Left lung (tissue), 4 donors: ENCODE measurements at regions not wholly inside any gene's neighbourhood (a gene's known extent, or its start where the extent isn't known, plus 50 kb on each side); places are given as distances from the start of the nearest gene placed in this dataset.
A peak's percentile ranks its signal among the peaks of the same experiment; 100 is the strongest.

Experiments used
- ATAC-seq: fragments of 200-7000 bp; cut with Tn5 transposase; one replicate; pipeline ENCODE4 v1.9.1; 2020; ENCODE audit warnings: moderate library complexity
- DNase-seq, 4 donors: peaks; one replicate each; pipeline ENCODE4 v3.0.0-alpha.2; 2013 to 2020
- H3K27ac ChIP-seq, 2 donors: fragments of 200-600 bp; sonication (generic) in 1 of 2; one replicate each; pipeline versions ENCODE4 v1.5.0 to v1.8.0; 2020 to 2021
- H3K27me3 ChIP-seq, 2 donors: fragments of 200-600 bp; sonication (generic) in 1 of 2; one replicate each; pipeline versions ENCODE4 v1.5.0 to v1.8.0; 2020 to 2021
- H3K36me3 ChIP-seq, 2 donors: fragments of 200-600 bp; sonication (generic) in 1 of 2; one replicate each; pipeline versions ENCODE4 v1.5.0 to v1.8.0; 2020 to 2021
- H3K4me1 ChIP-seq, 2 donors: fragments of 200-600 bp; one replicate each; pipeline ENCODE4 v1.8.0; 2021
- H3K4me3 ChIP-seq, 2 donors: fragments of 200-600 bp; sonication (generic) in 1 of 2; one replicate each; pipeline versions ENCODE4 v1.5.0 to v1.8.0; 2020 to 2021; ENCODE audit warnings: mild to moderate bottlenecking in 1 of 2
- H3K9me3 ChIP-seq, 2 donors: fragments of 200-600 bp; sonication (generic) in 1 of 2; one replicate each; pipeline versions ENCODE4 v1.5.0 to v1.8.0; 2020 to 2021
- intact Hi-C, 2 donors: fragments of 100-400 bp; cut with DNase I; formaldehyde crosslinking; loops; one replicate each; pipeline versions ENCODE4 v1.11.2 to v1.14.2; 2022
- TF ChIP-seq, protein P1 (sequence below), 2 donors: fragments of 200-600 bp; sonication (generic) in 1 of 2; IDR thresholded peaks; one replicate each; pipeline versions ENCODE4 v1.5.0 to v1.8.0; 2021; ENCODE audit warnings: antibody characterized with exemption in 2 of 2
- donor health status: DM: no; HTN: yes; CAD: no.
- donor health status: DM: no; HTN: no; CAD: no.

DNA sequence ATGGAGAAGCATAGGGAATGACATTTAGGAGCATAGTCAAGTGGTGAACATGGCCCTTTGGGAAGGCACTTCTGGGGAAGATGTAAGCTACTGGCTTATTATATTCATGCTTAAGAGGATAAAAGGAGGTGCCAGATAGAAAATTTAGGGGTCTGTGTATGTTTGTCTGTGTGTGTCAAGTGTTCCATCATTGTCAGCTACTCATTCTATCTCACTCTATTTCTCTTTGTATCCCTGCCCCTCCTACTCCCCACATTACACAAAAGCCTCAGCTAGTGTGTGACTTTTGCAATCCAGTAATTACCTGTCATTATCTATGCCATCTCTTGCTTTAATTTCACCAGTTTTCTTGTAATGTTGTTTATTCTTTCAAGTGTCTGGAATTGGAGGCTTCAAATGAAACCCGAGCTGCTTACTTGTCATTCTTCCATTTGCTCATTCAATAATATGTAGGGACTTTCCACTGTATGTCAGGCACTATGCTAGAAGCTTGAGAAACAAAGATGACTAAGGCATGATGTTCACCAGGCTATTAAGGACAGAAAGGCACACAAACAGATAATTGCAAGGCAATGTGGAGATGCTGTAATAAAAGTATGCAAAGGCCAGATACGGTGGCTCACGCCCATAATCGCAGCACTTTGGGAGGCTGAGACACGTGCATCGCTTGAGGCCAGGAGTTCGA, 229.8 kb upstream of the TEX13C start:
- TF ChIP-seq, protein P1, sequence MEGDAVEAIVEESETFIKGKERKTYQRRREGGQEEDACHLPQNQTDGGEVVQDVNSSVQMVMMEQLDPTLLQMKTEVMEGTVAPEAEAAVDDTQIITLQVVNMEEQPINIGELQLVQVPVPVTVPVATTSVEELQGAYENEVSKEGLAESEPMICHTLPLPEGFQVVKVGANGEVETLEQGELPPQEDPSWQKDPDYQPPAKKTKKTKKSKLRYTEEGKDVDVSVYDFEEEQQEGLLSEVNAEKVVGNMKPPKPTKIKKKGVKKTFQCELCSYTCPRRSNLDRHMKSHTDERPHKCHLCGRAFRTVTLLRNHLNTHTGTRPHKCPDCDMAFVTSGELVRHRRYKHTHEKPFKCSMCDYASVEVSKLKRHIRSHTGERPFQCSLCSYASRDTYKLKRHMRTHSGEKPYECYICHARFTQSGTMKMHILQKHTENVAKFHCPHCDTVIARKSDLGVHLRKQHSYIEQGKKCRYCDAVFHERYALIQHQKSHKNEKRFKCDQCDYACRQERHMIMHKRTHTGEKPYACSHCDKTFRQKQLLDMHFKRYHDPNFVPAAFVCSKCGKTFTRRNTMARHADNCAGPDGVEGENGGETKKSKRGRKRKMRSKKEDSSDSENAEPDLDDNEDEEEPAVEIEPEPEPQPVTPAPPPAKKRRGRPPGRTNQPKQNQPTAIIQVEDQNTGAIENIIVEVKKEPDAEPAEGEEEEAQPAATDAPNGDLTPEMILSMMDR (IDR thresholded peaks at IDR 0.05) = no peak
- Histone ChIP-seq H3K36me3 (no peaks in the 10 kb centered on the region), H3K27ac (no peak overlapping the region), H3K4me1 (no peaks in the 10 kb centered on the region), H3K9me3 (no peaks in the 10 kb centered on the region), H3K27me3 (peaks cover 0 to 3% of the 10 kb centered on the region in 2 donors), H3K4me3 (no peak overlapping the region)
- ATAC-seq = no peak
- no peak for DNase-seq
- intact Hi-C loops = no loop called here

DNA sequence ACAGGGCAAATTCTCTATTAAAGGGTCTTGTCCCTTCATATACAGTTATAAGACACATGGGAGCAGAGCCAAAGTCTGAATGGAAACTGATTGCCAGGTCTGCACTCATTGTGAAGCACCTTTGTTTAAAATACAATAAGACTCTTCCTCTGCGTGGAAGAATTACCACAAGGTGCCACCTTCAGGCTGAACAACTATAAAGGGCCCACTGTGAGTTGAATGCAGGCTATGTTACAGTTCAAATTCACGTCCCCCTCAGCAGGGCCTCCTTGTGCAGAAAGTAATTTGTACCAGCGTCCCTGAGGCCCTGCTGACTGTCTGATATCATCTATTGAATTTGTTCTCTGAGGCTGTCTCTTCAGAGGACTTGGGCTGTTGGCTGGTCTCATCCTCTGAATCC, 225.8 kb upstream of the TEX13C start:
- ATAC-seq = no peak
- Histone ChIP-seq H3K9me3 (no peaks in the 10 kb centered on the region), H3K4me1 (no peaks in the 10 kb centered on the region), H3K36me3 (no peaks in the 10 kb centered on the region), H3K27ac (no peak overlapping the region), H3K4me3 (no peak overlapping the region), H3K27me3 (no peaks in the 10 kb centered on the region)
- intact Hi-C loops = no loop called here
- TF ChIP-seq, protein P1 (IDR thresholded peaks at IDR 0.05) = no peak
- DNase-seq = no peak

GRCh38 chrX:125094901-125095300, 224.8 kb upstream of the TEX13C start:
- Histone ChIP-seq H3K4me3 (no peak overlapping the region), H3K36me3 (no peaks in the 10 kb centered on the region), H3K9me3 (no peaks in the 10 kb centered on the region), H3K4me1 (no peaks in the 10 kb centered on the region), H3K27ac (no peak overlapping the region), H3K27me3 (no peaks in the 10 kb centered on the region)
- intact Hi-C loops = no loop called here
- TF ChIP-seq, protein P1 (IDR thresholded peaks at IDR 0.05) = no peak
- no peak for DNase-seq
- ATAC-seq = no peak

DNA sequence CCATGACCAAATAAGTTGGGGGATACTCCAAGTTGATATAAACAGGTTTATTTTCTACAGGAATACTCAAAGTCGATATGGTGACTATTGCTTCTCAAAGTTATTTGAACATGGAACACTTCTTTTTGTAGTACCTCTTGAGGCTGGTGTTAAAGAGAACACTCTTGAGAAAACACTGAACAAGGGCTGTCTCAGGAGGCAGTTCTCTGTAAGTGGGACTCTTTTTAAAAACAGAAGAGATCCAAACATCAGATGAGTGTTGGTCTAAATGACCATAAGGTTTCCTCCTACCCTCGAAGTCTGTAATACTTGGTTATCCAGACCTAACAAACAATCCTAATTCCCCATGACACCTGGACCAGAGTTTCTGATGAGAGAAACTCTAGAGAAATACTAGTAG, 223.2 kb upstream of the TEX13C start:
- Histone ChIP-seq H3K4me3 (no peak overlapping the region), H3K4me1 (no peaks in the 10 kb centered on the region), H3K27ac (no peak overlapping the region), H3K9me3 (no peaks in the 10 kb centered on the region), H3K27me3 (no peaks in the 10 kb centered on the region), H3K36me3 (no peaks in the 10 kb centered on the region)
- DNase-seq = no peak
- intact Hi-C loops = no loop called here
- TF ChIP-seq, protein P1 (IDR thresholded peaks at IDR 0.05) = no peak
- peak; percentile 90 for ATAC-seq

DNA sequence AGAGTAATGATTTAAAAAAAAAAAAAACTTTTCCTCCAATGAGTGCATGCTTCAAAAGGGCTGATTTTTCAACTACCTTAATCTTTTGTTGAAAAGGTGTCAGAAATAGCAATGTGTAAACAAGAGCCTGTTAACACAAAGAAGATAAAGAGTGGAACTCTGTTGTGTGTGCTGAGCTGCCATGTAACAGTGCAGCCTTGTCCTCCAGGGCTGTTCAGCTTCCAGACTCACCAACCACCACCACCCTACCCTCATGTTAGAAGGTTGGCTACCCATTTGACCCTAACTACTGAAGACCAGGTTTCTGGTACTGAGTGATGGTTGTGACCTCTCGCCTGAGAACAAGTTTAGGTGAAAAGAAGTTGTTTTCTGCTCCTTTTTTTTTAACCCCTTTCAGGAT, 222.8 kb upstream of the TEX13C start:
- no peaks in the 10 kb centered on the region for H3K27me3 ChIP-seq
- no peaks in the 10 kb centered on the region for H3K9me3 ChIP-seq
- DNase-seq = no peak
- intact Hi-C loops = no loop called here
- no peaks in the 10 kb centered on the region for H3K36me3 ChIP-seq
- no peak overlapping the region for H3K27ac ChIP-seq
- ATAC-seq = peak; percentile 76
- H3K4me3 ChIP-seq = no peak overlapping the region
- TF ChIP-seq, protein P1 (IDR thresholded peaks at IDR 0.05) = no peak
- no peaks in the 10 kb centered on the region for H3K4me1 ChIP-seq
